ENCODE measurements at regions not wholly inside any gene's neighbourhood (a gene's known extent, or its start where the extent isn't known, plus 50 kb on each side); places are given as distances from the start of the nearest gene placed in this dataset.

GRCh38 chr12:97957109-97957508 lies 494.5 kb downstream of the RMST start:
- DNase-seq = no peak
- no peaks in the 10 kb centered on the region for H3K36me3 ChIP-seq

GRCh38 chr12:97960225-97960624 lies 497.6 kb downstream of the RMST start:
- no peaks in the 10 kb centered on the region for H3K36me3 ChIP-seq
- no peak overlapping the region for H3K4me3 ChIP-seq
- no peak overlapping the region for H3K27ac ChIP-seq
- DNase-seq = no peak
- intact Hi-C loops (cut with DNase I; ENCODE audit: low total_unique reads) = no loop called here
- H3K9me3 ChIP-seq = peaks cover 0 to 9% (median 0%) of the 10 kb centered on the region in 3 donors
- H3K4me1 ChIP-seq = no peaks in the 10 kb centered on the region
- no peak for TF ChIP-seq CTCF (IDR thresholded peaks at IDR 0.05)
- H3K27me3 ChIP-seq = no peaks in the 10 kb centered on the region

More at GRCh38 chr12:97957109-97957508, 494.5 kb downstream of the RMST start:
- Histone ChIP-seq H3K9me3 (peaks cover 0 to 9% (median 0%) of the 10 kb centered on the region in 3 donors), H3K27me3 (no peaks in the 10 kb centered on the region), H3K27ac (no peak overlapping the region), H3K4me1 (no peaks in the 10 kb centered on the region), H3K4me3 (no peak overlapping the region)
- no peak for TF ChIP-seq CTCF (IDR thresholded peaks at IDR 0.05)
- intact Hi-C loops (cut with DNase I; ENCODE audit: low total_unique reads) = no loop called here

GRCh38 chr12:97960741-97961608 lies 498.4 kb downstream of the RMST start:
- Histone ChIP-seq H3K27me3 (no peaks in the 10 kb centered on the region), H3K36me3 (no peaks in the 10 kb centered on the region), H3K4me1 (no peaks in the 10 kb centered on the region), H3K27ac (no peak overlapping the region), H3K9me3 (peaks cover 0 to 9% (median 0%) of the 10 kb centered on the region in 3 donors), H3K4me3 (no peak overlapping the region)
- DNase-seq = no peak
- intact Hi-C loops (cut with DNase I; ENCODE audit: low total_unique reads) = no loop called here
- peak in 1 of 2 experiments; percentile 21 for TF ChIP-seq CTCF (IDR thresholded peaks at IDR 0.05)

GRCh38 chr12:97967831-97968230 lies 505.2 kb downstream of the RMST start:
- H3K27me3 ChIP-seq = no peaks in the 10 kb centered on the region
- intact Hi-C loops (cut with DNase I; ENCODE audit: low total_unique reads) = no loop called here
- no peak for TF ChIP-seq CTCF (IDR thresholded peaks at IDR 0.05)

GRCh38 chr12:97968641-97969197 lies 506.1 kb downstream of the RMST start:
- Histone ChIP-seq H3K9me3 (peaks cover 0 to 3% (median 0%) of the 10 kb centered on the region in 3 donors), H3K36me3 (no peaks in the 10 kb centered on the region), H3K27ac (no peak overlapping the region), H3K27me3 (no peaks in the 10 kb centered on the region), H3K4me3 (no peak overlapping the region), H3K4me1 (no peaks in the 10 kb centered on the region)
- intact Hi-C loops (cut with DNase I; ENCODE audit: low total_unique reads) = no loop called here
- no peak for DNase-seq
- TF ChIP-seq CTCF (IDR thresholded peaks at IDR 0.05) = no peak

More at GRCh38 chr12:97967831-97968230, 505.2 kb downstream of the RMST start:
- no peaks in the 10 kb centered on the region for H3K9me3 ChIP-seq
- no peaks in the 10 kb centered on the region for H3K36me3 ChIP-seq
- no peak overlapping the region for H3K27ac ChIP-seq
- DNase-seq = no peak
- H3K4me1 ChIP-seq = no peaks in the 10 kb centered on the region
- no peak overlapping the region for H3K4me3 ChIP-seq

Measured in tibial artery (tissue), 4 donors.